IPS-18a (cell line): ENCODE measurements at regions not wholly inside any gene's neighbourhood (a gene's known extent, or its start where the extent isn't known, plus 50 kb on each side); places are given as distances from the start of the nearest gene placed in this dataset.
"Not testable (repeated sequence)": the region's sequence is repeated elsewhere in the genome, so short reads cannot be mapped to it uniquely, and the experiment has no call there.

ENCODE experiments used
- H3K27ac ChIP-seq: one replicate; pipeline ENCODE4 v1.5.1; 2013; ENCODE audit warnings: low read length
- H3K27me3 ChIP-seq: one replicate; pipeline ENCODE4 v1.6.1; 2013; ENCODE audit warnings: mild to moderate bottlenecking, low read length; ENCODE audit not compliant: control insufficient read depth, insufficient read depth
- H3K36me3 ChIP-seq: one replicate; pipeline ENCODE4 v1.6.1; 2013; ENCODE audit warnings: low read depth, low read length; ENCODE audit not compliant: control insufficient read depth
- H3K4me1 ChIP-seq: one replicate; pipeline ENCODE4 v1.6.1; 2013; ENCODE audit warnings: low read depth, low read length; ENCODE audit not compliant: control insufficient read depth
- H3K4me3 ChIP-seq: one replicate; pipeline ENCODE4 v1.5.1; 2013; ENCODE audit warnings: low read length
- H3K9ac ChIP-seq: one replicate; pipeline ENCODE4 v1.6.1; 2013; ENCODE audit warnings: mild to moderate bottlenecking, low read length, moderate library complexity
- H3K9me3 ChIP-seq: one replicate; pipeline ENCODE4 v1.6.1; 2013; ENCODE audit warnings: low read depth, low read length; ENCODE audit not compliant: control insufficient read depth

GRCh38 chr2:87516369-87516967, 231.4 kb upstream of the PLGLB2 start:
- not testable (repeated sequence) for H3K27ac ChIP-seq, H3K27me3 ChIP-seq, H3K9ac ChIP-seq, H3K9me3 ChIP-seq, H3K36me3 ChIP-seq, H3K4me1 ChIP-seq, H3K4me3 ChIP-seq

GRCh38 chr2:87517438-87517837, 230.4 kb upstream of the PLGLB2 start:
- H3K27ac ChIP-seq, H3K4me1 ChIP-seq, H3K4me3 ChIP-seq: not testable (repeated sequence)

GRCh38 chr2:87518066-87518465, 229.8 kb upstream of the PLGLB2 start:
- H3K27ac ChIP-seq, H3K27me3 ChIP-seq, H3K9me3 ChIP-seq, H3K9ac ChIP-seq, H3K4me3 ChIP-seq, H3K36me3 ChIP-seq, H3K4me1 ChIP-seq: not testable (repeated sequence)

More at GRCh38 chr2:87517438-87517837, 230.4 kb upstream of the PLGLB2 start:
- H3K27me3 ChIP-seq, H3K36me3 ChIP-seq, H3K9me3 ChIP-seq, H3K9ac ChIP-seq: not testable (repeated sequence)

- H3K9ac ChIP-seq, H3K27me3 ChIP-seq, H3K36me3 ChIP-seq, H3K4me1 ChIP-seq, H3K27ac ChIP-seq, H3K9me3 ChIP-seq, H3K4me3 ChIP-seq: not testable (repeated sequence)
Measured at GRCh38 chr2:87518547-87518946, 229.3 kb upstream of the PLGLB2 start.

GRCh38 chr2:87519158-87520011, 228.5 kb upstream of the PLGLB2 start:
- not testable (repeated sequence) for H3K4me3 ChIP-seq

GRCh38 chr2:87521057-87521456, 226.8 kb upstream of the PLGLB2 start:
- not testable (repeated sequence) for H3K27me3 ChIP-seq, H3K4me1 ChIP-seq, H3K9ac ChIP-seq, H3K4me3 ChIP-seq, H3K27ac ChIP-seq, H3K9me3 ChIP-seq, H3K36me3 ChIP-seq

More at GRCh38 chr2:87519158-87520011, 228.5 kb upstream of the PLGLB2 start:
- H3K36me3 ChIP-seq, H3K9me3 ChIP-seq, H3K9ac ChIP-seq, H3K4me1 ChIP-seq, H3K27ac ChIP-seq, H3K27me3 ChIP-seq: not testable (repeated sequence)

GRCh38 chr2:87521489-87521888, 226.4 kb upstream of the PLGLB2 start:
- not testable (repeated sequence) for H3K27me3 ChIP-seq, H3K4me1 ChIP-seq, H3K4me3 ChIP-seq, H3K9ac ChIP-seq, H3K9me3 ChIP-seq, H3K27ac ChIP-seq, H3K36me3 ChIP-seq

GRCh38 chr2:87524619-87525188, 223.2 kb upstream of the PLGLB2 start:
- not testable (repeated sequence) for H3K36me3 ChIP-seq, H3K9ac ChIP-seq, H3K27ac ChIP-seq, H3K4me3 ChIP-seq, H3K27me3 ChIP-seq, H3K4me1 ChIP-seq, H3K9me3 ChIP-seq

GRCh38 chr2:87525497-87525991, 222.3 kb upstream of the PLGLB2 start:
- H3K36me3 ChIP-seq, H3K4me3 ChIP-seq, H3K27me3 ChIP-seq, H3K9me3 ChIP-seq, H3K4me1 ChIP-seq, H3K27ac ChIP-seq, H3K9ac ChIP-seq: not testable (repeated sequence)

- not testable (repeated sequence) for H3K27me3 ChIP-seq, H3K4me1 ChIP-seq, H3K27ac ChIP-seq, H3K4me3 ChIP-seq, H3K9ac ChIP-seq, H3K36me3 ChIP-seq, H3K9me3 ChIP-seq
Measured at GRCh38 chr2:87526258-87526657, 221.6 kb upstream of the PLGLB2 start.

- H3K4me1 ChIP-seq, H3K36me3 ChIP-seq, H3K9me3 ChIP-seq, H3K27me3 ChIP-seq, H3K9ac ChIP-seq, H3K4me3 ChIP-seq, H3K27ac ChIP-seq: not testable (repeated sequence)
Measured at GRCh38 chr2:87531968-87532715, 215.7 kb upstream of the PLGLB2 start.
